Right lobe of liver (tissue), 4 donors: ENCODE measurements at regions not wholly inside any gene's neighbourhood (a gene's known extent, or its start where the extent isn't known, plus 50 kb on each side); places are given as distances from the start of the nearest gene placed in this dataset.

Experiments
- CTCF ChIP-seq, 4 donors: fragments of 200-600 bp in 3 of 4; fragments of 450-650 bp in 1 of 4; IDR thresholded peaks; one replicate each; pipeline versions ENCODE4 v1.5.1 to v1.8.0; 2016 to 2022; ENCODE audit warnings: antibody characterized with exemption in 4 of 4, mild to moderate bottlenecking in 2 of 4
- POLR2A ChIP-seq: fragments of 450-650 bp; IDR thresholded peaks from one replicate; pipeline ENCODE4 v1.6.1; 2017; ENCODE audit warnings: antibody characterized with exemption, mild to moderate bottlenecking
- donor health status: DM: no; HTN: no; CAD: no.
- donor health status: DM: no; HTN: no; CAD: no.
- donor health status: DM: no; HTN: yes; CAD: no.

GRCh38 chr9:1201262-1201661 is 151.1 kb downstream of the DMRT2 start:
- TF ChIP-seq CTCF (IDR thresholded peaks at IDR 0.05) (no peak), POLR2A (no peak)
